Right hindlimb (tissue), 1 donor: ENCODE measurements at regions not wholly inside any gene's neighbourhood (a gene's known extent, or its start where the extent isn't known, plus 50 kb on each side); places are given as distances from the start of the nearest gene placed in this dataset.
"Not testable (repeated sequence)": the region's sequence is repeated elsewhere in the genome, so short reads cannot be mapped to it uniquely, and the experiment has no call there.

Source experiments
- DNase-seq: peaks from one replicate; pipeline ENCODE4 v3.0.0-alpha.2; 2018

GRCh38 chr4:28116526-28117083, 1256.0 kb downstream of the STIM2 start:
- DNase-seq = not testable (repeated sequence)

GRCh38 chr4:28117084-28117682, 1256.5 kb downstream of the STIM2 start:
- DNase-seq = no peak

- DNase-seq = no peak
These were observed 1285.5 kb downstream of the STIM2 start for GRCh38 chr4:28146191-28146590.

- DNase-seq = no peak
These were observed 1287.6 kb downstream of the STIM2 start for GRCh38 chr4:28148221-28148620.

GRCh38 chr4:28149762-28150161, 1289.1 kb downstream of the STIM2 start:
- no peak for DNase-seq

- DNase-seq = no peak
These were observed 1290.7 kb downstream of the STIM2 start for GRCh38 chr4:28151314-28151713.

GRCh38 chr4:28167411-28167810, 1306.8 kb downstream of the STIM2 start:
- DNase-seq = no peak

- no peak for DNase-seq
These were observed 1316.3 kb downstream of the STIM2 start for GRCh38 chr4:28176942-28177341.

- DNase-seq = no peak
These were observed 1317.0 kb downstream of the STIM2 start for GRCh38 chr4:28177641-28178040.

GRCh38 chr4:28179126-28179525, 1318.5 kb downstream of the STIM2 start:
- no peak for DNase-seq

GRCh38 chr4:28209371-28209924, 1348.8 kb downstream of the STIM2 start:
- DNase-seq = no peak

- DNase-seq = no peak
These were observed 1351.2 kb downstream of the STIM2 start for GRCh38 chr4:28211676-28212470.

- DNase-seq = no peak
These were observed 1360.9 kb downstream of the STIM2 start for GRCh38 chr4:28221536-28221935.

- no peak for DNase-seq
These were observed 1364.4 kb downstream of the STIM2 start for GRCh38 chr4:28225050-28225449.

- no peak for DNase-seq
These were observed 1365.2 kb downstream of the STIM2 start for GRCh38 chr4:28225689-28226353.

GRCh38 chr4:28226962-28227361, 1366.3 kb downstream of the STIM2 start:
- no peak for DNase-seq

GRCh38 chr4:28227764-28228163, 1367.1 kb downstream of the STIM2 start:
- no peak for DNase-seq

- DNase-seq = no peak
These were observed 1368.2 kb downstream of the STIM2 start for GRCh38 chr4:28228561-28229491.

- DNase-seq = no peak
These were observed 1371.7 kb downstream of the STIM2 start for GRCh38 chr4:28232376-28232775.

- no peak for DNase-seq
These were observed 1372.3 kb downstream of the STIM2 start for GRCh38 chr4:28232951-28233350.

GRCh38 chr4:28233724-28234123, 1373.1 kb downstream of the STIM2 start:
- no peak for DNase-seq

- DNase-seq = no peak
These were observed 1378.2 kb downstream of the STIM2 start for GRCh38 chr4:28238876-28239275.
